RWPE1 (cell line): ENCODE measurements at regions not wholly inside any gene's neighbourhood (a gene's known extent, or its start where the extent isn't known, plus 50 kb on each side); places are given as distances from the start of the nearest gene placed in this dataset.
A peak's percentile ranks its signal among the peaks of the same experiment; 100 is the strongest.

Source experiments
- CTCF ChIA-PET: fragments of 350-600 bp; sonication (Branson Sonifier 250); formaldehyde crosslinking; extraction: SDS; loops from one replicate; lab custom pipeline; 2021; lab: Yijun Ruan, JAX
- POLR2A ChIA-PET: fragments of 400-600 bp; formaldehyde crosslinking; extraction: SDS; loops from one replicate; lab custom pipeline; 2020; ENCODE audit warnings: antibody characterized with exemption; ENCODE audit not compliant: low non-redundant PET; lab: Yijun Ruan, JAX
- DNase-seq: peaks from one replicate; pipeline ENCODE4 v3.0.0; 2012; ENCODE audit warnings: low spot score
- H3K27ac ChIP-seq: fragments of 450-650 bp; 2 replicates; pipeline ENCODE4 v1.5.1; 2017
- TF ChIP-seq, protein P1 (sequence below): fragments of 450-650 bp; conservative IDR thresholded peaks from 2 replicates; pipeline ENCODE4 v1.5.1; 2017; ENCODE audit warnings: low read depth, mild to moderate bottlenecking

DNA sequence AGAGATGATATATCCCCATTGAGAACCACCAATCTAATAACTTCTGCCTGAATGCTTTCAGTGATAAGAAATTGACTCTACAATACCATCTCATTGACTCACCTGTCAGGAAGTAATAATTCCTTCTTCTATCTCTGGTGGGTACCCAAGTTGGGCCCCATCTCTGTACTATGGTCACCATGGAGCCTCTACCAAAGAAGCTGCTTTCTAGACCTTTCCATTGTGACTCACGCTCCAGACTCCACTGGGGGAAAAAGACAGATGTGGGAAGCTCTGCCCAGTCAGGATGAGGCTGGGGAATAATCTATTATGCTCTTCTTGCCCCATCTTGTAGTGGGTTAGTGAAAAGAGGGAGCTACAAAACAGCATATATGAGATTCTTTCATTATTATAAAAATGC lies 100.4 kb downstream of the COPRS start:
- no peak overlapping the region for H3K27ac ChIP-seq
- DNase-seq: no peak
- TF ChIP-seq, protein P1, sequence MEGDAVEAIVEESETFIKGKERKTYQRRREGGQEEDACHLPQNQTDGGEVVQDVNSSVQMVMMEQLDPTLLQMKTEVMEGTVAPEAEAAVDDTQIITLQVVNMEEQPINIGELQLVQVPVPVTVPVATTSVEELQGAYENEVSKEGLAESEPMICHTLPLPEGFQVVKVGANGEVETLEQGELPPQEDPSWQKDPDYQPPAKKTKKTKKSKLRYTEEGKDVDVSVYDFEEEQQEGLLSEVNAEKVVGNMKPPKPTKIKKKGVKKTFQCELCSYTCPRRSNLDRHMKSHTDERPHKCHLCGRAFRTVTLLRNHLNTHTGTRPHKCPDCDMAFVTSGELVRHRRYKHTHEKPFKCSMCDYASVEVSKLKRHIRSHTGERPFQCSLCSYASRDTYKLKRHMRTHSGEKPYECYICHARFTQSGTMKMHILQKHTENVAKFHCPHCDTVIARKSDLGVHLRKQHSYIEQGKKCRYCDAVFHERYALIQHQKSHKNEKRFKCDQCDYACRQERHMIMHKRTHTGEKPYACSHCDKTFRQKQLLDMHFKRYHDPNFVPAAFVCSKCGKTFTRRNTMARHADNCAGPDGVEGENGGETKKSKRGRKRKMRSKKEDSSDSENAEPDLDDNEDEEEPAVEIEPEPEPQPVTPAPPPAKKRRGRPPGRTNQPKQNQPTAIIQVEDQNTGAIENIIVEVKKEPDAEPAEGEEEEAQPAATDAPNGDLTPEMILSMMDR: no peak
- CTCF ChIA-PET: no interaction called here
- POLR2A ChIA-PET: no interaction called here

DNA sequence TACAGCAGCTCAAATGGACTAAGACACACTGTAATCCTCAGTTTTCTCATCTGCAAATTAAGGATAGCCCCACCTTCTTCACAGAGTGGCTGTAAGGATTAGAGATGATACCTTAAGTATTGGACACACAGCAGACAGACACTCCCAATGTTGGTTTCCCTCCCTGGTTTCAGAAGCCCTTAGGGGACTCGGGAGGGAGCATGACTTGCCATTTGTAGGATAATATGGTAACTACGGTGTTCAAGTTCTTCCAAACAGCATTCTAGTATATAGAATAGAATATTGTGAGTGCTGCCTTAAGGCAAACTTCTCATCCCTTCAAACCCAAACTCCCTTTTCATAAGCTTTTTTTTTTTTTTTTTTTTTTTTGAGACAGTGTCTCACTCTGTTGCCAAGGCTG lies 101.9 kb downstream of the COPRS start:
- TF ChIP-seq, protein P1: no peak
- no peak overlapping the region for H3K27ac ChIP-seq
- CTCF ChIA-PET: no interaction called here
- POLR2A ChIA-PET: no interaction called here
- no peak for DNase-seq

DNA sequence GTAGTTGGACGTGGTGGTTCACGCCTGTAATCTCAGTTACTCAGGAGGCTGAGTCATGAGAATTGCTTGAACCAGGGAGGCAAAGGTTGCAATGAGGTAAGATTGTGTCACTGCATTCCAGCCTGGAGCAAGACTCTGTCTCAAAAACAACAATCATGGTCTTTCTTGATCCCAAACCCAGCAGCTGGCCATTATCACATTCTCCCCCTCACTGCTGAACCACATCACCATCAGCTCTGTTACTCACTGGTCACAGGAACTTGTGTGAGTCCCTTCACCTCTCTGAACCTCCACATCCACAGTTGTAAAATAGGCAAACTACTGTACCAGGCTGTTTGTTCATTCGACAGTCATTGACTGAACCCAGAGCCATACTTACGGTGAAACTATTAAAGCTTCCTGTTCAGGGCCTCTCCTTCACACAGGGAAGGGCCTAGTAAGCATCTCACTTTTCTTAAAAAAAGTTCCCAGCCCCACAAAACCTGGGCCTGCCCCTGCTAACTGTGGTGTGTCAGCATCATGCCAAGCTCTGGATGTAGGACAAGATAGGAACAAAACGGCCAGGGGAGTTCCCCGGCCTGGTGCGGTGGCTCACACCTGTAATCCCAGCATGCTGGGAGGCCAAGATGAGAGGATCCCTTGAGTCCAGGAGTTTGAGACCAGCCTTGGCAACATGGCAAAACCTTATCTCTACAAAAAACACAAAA lies 104.7 kb downstream of the COPRS start:
- ChIA-PET POLR2A (no interaction called here), CTCF (no interaction called here)
- TF ChIP-seq, protein P1: no peak
- no peak overlapping the region for H3K27ac ChIP-seq
- DNase-seq: peak; percentile 36

DNA sequence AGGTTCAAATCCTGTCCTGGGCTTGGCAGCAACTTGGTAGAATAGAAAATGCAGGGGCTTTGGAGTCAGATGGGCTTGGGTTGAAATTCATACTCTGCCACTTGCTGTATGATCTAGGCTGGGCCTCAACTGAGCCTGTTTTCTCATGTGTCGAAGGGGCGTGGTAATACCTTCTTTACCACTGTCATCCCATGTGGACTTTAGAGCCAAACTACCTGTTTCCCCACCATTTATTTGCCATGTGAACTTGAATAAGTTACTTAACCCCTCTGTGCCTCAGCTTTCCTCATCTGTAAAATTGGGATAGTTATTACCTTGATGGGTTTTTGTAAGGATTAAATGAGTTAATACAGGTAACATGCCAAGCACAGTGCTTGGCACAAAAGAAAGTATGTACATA lies 106.0 kb downstream of the COPRS start:
- DNase-seq: no peak
- TF ChIP-seq, protein P1: no peak
- H3K27ac ChIP-seq: no peak overlapping the region
- ChIA-PET POLR2A (no interaction called here), CTCF (interaction anchor here (1.0 kb wide), 1 partner anchor 8 kb away, joined by 3 read pairs; no protein-coding TSS in a partner anchor)

DNA sequence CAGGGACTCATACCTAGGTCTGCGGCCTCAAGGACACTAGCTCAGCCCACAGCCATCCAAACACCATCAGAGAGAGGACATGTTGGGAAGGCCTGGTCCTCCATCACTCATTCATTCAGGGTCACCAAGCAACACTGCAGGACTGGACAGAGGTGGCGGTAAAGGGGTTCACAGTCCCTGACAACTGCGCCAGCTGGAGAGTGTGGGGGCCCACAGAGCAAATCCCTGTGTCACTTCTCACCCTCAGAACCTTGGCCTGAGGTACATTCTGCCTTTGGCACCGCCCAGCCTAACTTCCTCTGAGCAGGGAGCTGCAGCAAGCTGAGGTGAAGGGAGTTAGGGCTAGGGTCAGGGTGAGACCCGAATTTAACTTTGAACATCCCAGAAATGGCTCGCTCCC lies 106.5 kb downstream of the COPRS start:
- TF ChIP-seq, protein P1: no peak
- ChIA-PET POLR2A (no interaction called here), CTCF (interaction anchor here (1.0 kb wide), 1 partner anchor 8 kb away, joined by 3 read pairs; no protein-coding TSS in a partner anchor)
- DNase-seq: no peak
- H3K27ac ChIP-seq: no peak overlapping the region

DNA sequence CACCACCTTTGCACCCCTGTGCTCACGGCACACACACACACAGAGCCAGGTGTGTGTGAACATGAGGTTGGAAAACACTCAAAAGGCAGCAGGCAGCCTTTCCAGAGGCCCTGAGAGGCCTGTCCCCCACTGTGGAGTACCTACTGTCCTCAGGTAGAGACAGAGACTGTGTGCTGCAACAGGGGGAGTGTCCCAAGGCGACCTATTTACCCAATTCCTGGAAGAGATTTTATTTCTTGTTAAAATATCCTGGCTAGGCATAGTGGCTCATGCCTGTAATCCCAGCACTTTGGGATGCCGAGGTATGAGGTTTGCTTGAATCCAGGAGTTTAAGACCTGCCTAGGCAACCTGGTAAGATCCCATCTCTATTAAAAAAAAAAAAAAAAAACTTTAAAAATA lies 108.5 kb downstream of the COPRS start:
- no peak for DNase-seq
- POLR2A ChIA-PET: no interaction called here
- TF ChIP-seq, protein P1: no peak
- CTCF ChIA-PET: no interaction called here
- H3K27ac ChIP-seq: no peak overlapping the region
